ENCODE measurements at regions not wholly inside any gene's neighbourhood (a gene's known extent, or its start where the extent isn't known, plus 50 kb on each side); places are given as distances from the start of the nearest gene placed in this dataset.

DNA sequence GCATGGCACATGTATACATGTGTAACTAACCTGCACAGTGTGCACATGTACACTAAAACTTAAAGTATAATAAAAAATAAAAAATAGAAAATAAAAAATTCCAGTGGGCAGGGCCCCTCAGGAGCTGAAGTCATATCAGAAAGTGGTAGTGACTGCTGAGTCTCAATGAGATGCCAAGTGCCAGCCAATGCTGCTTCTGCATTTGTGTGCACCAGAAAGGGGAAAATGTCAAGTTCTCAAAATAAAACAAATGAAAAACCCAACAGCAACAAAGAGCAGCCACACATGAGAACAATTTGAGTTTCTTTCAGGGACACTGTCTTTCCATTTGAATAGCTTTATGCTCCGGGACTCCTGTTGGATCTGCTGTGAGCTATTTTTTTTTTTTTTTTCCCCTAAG is 117.2 kb upstream of the CCDC112 start:
- Mint-ChIP-seq H3K36me3 (ENCODE audit: low read depth) (no peaks in the 10 kb centered on the region), H3K27ac (no peak overlapping the region), H3K4me3 (no peak overlapping the region), H3K9me3 (no peaks in the 10 kb centered on the region), H3K4me1 (ENCODE audit: low read depth) (no peaks in the 10 kb centered on the region), H3K27me3 (ENCODE audit: low read depth) (peaks cover 3% of the 10 kb centered on the region)
- DNase-seq (ENCODE audit: low spot score): no peak

GRCh38 chr5:115409094-115409493 is 112.6 kb upstream of the CCDC112 start:
- Mint-ChIP-seq H3K4me3 (no peak overlapping the region), H3K4me1 (ENCODE audit: low read depth) (no peaks in the 10 kb centered on the region), H3K9me3 (no peaks in the 10 kb centered on the region), H3K27me3 (ENCODE audit: low read depth) (peaks cover 9% of the 10 kb centered on the region), H3K36me3 (ENCODE audit: low read depth) (no peaks in the 10 kb centered on the region), H3K27ac (no peak overlapping the region)
- DNase-seq (ENCODE audit: low spot score): no peak

GRCh38 chr5:115402822-115403577 is 106.5 kb upstream of the CCDC112 start:
- H3K36me3 Mint-ChIP-seq (ENCODE audit: low read depth): no peaks in the 10 kb centered on the region
- H3K4me3 Mint-ChIP-seq: no peak overlapping the region
- no peaks in the 10 kb centered on the region for H3K4me1 Mint-ChIP-seq (ENCODE audit: low read depth)
- no peak overlapping the region for H3K27ac Mint-ChIP-seq
- H3K27me3 Mint-ChIP-seq (ENCODE audit: low read depth): peaks cover 14% of the 10 kb centered on the region
- no peak for DNase-seq (ENCODE audit: low spot score)
- no peaks in the 10 kb centered on the region for H3K9me3 Mint-ChIP-seq

DNA sequence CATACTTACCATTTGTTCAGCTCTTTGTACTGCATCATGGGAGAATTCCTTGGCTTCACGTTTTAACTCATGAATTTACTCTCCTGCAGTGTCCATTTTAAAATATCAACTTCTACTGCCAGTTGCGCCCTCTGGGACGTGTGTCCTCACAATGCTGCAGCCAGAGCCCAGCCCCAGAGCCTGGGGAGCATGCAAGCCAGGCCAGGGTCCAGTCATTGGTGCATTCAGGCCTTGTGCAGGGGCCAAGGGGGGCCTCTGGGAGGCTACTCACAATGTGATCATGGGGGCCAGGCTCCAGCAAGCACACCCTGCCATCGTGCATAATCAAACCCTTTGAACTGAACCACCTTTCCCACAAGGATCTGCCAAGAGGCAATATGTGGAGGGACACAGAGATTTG is 105.6 kb upstream of the CCDC112 start:
- peaks cover 14% of the 10 kb centered on the region for H3K27me3 Mint-ChIP-seq (ENCODE audit: low read depth)
- H3K4me1 Mint-ChIP-seq (ENCODE audit: low read depth): no peaks in the 10 kb centered on the region
- H3K9me3 Mint-ChIP-seq: no peaks in the 10 kb centered on the region
- DNase-seq (ENCODE audit: low spot score): no peak
- no peaks in the 10 kb centered on the region for H3K36me3 Mint-ChIP-seq (ENCODE audit: low read depth)
- H3K27ac Mint-ChIP-seq: no peak overlapping the region
- H3K4me3 Mint-ChIP-seq: no peak overlapping the region

GRCh38 chr5:115398719-115399118 is 102.3 kb upstream of the CCDC112 start:
- H3K4me3 Mint-ChIP-seq: no peak overlapping the region
- no peaks in the 10 kb centered on the region for H3K36me3 Mint-ChIP-seq (ENCODE audit: low read depth)
- no peaks in the 10 kb centered on the region for H3K9me3 Mint-ChIP-seq
- no peaks in the 10 kb centered on the region for H3K4me1 Mint-ChIP-seq (ENCODE audit: low read depth)
- peaks cover 8% of the 10 kb centered on the region for H3K27me3 Mint-ChIP-seq (ENCODE audit: low read depth)
- DNase-seq (ENCODE audit: low spot score): no peak
- H3K27ac Mint-ChIP-seq: no peak overlapping the region

- Mint-ChIP-seq H3K27ac (no peak overlapping the region), H3K27me3 (ENCODE audit: low read depth) (peaks cover 5% of the 10 kb centered on the region), H3K9me3 (no peaks in the 10 kb centered on the region), H3K4me3 (no peak overlapping the region), H3K4me1 (ENCODE audit: low read depth) (no peaks in the 10 kb centered on the region), H3K36me3 (ENCODE audit: low read depth) (no peaks in the 10 kb centered on the region)
- DNase-seq (ENCODE audit: low spot score): no peak
Observed at GRCh38 chr5:115396688-115397087, 100.2 kb upstream of the CCDC112 start.

- Mint-ChIP-seq H3K27me3 (ENCODE audit: low read depth) (peaks cover 4% of the 10 kb centered on the region), H3K4me1 (ENCODE audit: low read depth) (no peaks in the 10 kb centered on the region), H3K27ac (no peak overlapping the region), H3K9me3 (no peaks in the 10 kb centered on the region), H3K36me3 (ENCODE audit: low read depth) (no peaks in the 10 kb centered on the region), H3K4me3 (no peak overlapping the region)
- no peak for DNase-seq (ENCODE audit: low spot score)
Observed at GRCh38 chr5:115396081-115396480, 99.6 kb upstream of the CCDC112 start.

- Mint-ChIP-seq H3K27ac (no peak overlapping the region), H3K4me1 (ENCODE audit: low read depth) (no peaks in the 10 kb centered on the region), H3K27me3 (ENCODE audit: low read depth) (no peaks in the 10 kb centered on the region), H3K36me3 (ENCODE audit: low read depth) (no peaks in the 10 kb centered on the region), H3K9me3 (no peaks in the 10 kb centered on the region), H3K4me3 (no peak overlapping the region)
- no peak for DNase-seq (ENCODE audit: low spot score)
Observed at GRCh38 chr5:115394531-115394930, 98.1 kb upstream of the CCDC112 start.

GRCh38 chr5:115393239-115393638 is 96.8 kb upstream of the CCDC112 start:
- Mint-ChIP-seq H3K27me3 (ENCODE audit: low read depth) (no peaks in the 10 kb centered on the region), H3K4me1 (ENCODE audit: low read depth) (no peaks in the 10 kb centered on the region), H3K27ac (no peak overlapping the region), H3K9me3 (no peaks in the 10 kb centered on the region), H3K36me3 (ENCODE audit: low read depth) (no peaks in the 10 kb centered on the region), H3K4me3 (no peak overlapping the region)
- no peak for DNase-seq (ENCODE audit: low spot score)

DNA sequence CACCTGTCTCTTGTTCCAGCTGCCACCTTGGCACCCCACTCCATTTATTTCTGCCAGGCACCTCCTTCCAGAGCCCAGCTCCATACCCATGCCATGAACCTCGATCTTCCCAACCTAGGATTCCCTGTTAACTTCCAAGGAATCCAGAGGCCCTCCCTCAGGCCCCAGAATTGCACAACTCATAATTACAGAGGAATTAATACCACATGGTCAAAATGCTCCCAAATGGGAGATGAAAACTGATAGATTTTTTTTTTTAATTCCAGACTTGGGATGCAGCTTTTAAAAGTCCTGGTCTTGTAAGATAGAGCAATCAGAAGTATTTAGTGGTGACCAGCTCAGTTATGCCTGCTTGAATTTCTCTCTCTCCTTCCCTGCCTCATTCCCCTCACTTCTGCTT is 96.2 kb upstream of the CCDC112 start:
- Mint-ChIP-seq H3K27ac (no peak overlapping the region), H3K36me3 (ENCODE audit: low read depth) (no peaks in the 10 kb centered on the region), H3K9me3 (no peaks in the 10 kb centered on the region), H3K27me3 (ENCODE audit: low read depth) (no peaks in the 10 kb centered on the region), H3K4me1 (ENCODE audit: low read depth) (no peaks in the 10 kb centered on the region), H3K4me3 (no peak overlapping the region)
- no peak for DNase-seq (ENCODE audit: low spot score)

DNA sequence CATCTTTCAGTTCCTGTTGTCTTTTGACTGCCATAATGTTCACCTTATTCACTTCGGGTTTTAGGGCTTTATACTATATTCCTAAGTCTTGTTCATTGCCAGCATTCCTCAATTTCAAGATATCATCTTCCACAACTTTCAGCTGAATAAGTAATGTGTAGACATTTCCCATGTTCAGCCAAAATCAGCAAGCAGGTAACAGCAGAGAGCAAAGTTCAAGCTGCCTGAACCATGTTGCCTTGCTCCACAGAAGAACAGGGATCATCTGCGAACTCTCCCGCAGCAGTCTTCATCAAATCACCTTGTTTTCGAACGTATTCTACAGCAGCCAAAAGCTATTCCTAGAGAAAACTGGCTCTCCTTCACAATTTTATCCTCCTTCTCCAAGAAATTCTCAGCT is 95.3 kb upstream of the CCDC112 start:
- DNase-seq (ENCODE audit: low spot score): no peak
- Mint-ChIP-seq H3K27ac (no peak overlapping the region), H3K36me3 (ENCODE audit: low read depth) (no peaks in the 10 kb centered on the region), H3K4me3 (no peak overlapping the region), H3K4me1 (ENCODE audit: low read depth) (no peaks in the 10 kb centered on the region), H3K9me3 (no peaks in the 10 kb centered on the region), H3K27me3 (ENCODE audit: low read depth) (no peaks in the 10 kb centered on the region)

DNA sequence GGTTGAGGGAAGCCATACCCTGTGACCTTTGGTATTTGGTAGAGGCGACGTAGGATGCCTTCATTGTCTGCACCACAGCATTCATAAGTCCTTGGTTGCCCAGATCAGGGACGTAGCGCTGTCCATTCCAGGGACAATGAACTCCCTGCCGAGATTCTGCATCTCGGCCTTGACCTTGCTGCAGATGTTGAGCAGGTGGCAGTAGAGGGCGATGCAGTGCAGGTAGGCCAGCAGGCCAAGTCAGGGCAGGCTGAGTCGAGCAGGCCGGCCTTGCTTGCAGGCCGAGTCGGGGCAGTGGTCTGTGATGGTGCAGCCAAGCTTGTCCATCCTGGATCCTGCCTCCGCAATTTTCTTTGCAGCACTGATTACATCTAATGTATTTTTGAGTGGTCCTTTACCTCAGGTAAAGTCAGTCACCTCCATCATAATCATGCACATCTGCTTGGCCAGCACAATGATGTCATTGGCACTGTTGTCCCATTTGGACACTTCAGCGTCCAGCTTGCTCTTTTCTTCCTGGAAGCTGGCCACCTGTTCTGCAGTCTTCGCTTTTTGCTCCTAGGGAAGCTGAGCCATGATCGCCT is 93.4 kb upstream of the CCDC112 start:
- Mint-ChIP-seq H3K27me3 (ENCODE audit: low read depth) (no peaks in the 10 kb centered on the region), H3K27ac (no peak overlapping the region), H3K36me3 (ENCODE audit: low read depth) (no peaks in the 10 kb centered on the region), H3K9me3 (no peaks in the 10 kb centered on the region), H3K4me3 (no peak overlapping the region), H3K4me1 (ENCODE audit: low read depth) (no peaks in the 10 kb centered on the region)
- no peak for DNase-seq (ENCODE audit: low spot score)

DNA sequence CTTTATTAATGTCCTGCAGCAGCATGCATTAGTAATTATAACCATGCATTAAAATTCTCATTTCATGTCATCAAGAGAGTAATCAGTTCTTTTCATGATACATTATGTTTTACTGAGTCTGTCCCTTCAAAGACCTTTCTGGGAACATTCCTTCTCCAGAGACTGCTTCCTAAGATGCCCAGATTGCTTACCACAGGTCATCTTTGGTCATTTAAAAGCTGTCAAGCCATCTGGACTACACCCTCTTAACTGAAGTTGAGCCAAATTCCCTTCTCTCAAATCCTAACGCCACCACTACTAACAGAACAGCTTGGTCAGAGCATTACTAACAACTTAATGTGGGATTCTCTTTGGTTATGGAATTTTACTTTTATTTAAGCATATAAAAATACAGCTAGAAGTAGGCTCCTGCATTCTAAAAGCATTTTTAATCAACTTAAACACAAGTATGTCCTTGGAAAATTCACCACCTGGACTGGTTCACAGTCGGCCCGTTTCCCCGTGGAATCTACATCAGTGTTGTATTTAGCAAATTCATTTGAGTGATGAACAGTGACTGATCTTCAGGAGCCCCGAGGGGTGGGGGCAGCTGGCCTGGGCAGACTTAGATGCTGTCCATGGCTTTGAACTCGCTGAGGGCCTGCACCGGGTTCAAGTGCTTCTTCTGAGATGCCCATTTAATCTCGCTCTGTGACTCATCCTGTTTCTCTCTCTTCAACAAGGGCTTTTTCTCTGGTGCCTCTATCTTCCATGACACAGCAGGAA is 92.8 kb upstream of the CCDC112 start:
- no peaks in the 10 kb centered on the region for H3K9me3 Mint-ChIP-seq
- H3K27me3 Mint-ChIP-seq (ENCODE audit: low read depth): no peaks in the 10 kb centered on the region
- no peak overlapping the region for H3K27ac Mint-ChIP-seq
- DNase-seq (ENCODE audit: low spot score): no peak
- H3K4me1 Mint-ChIP-seq (ENCODE audit: low read depth): no peaks in the 10 kb centered on the region
- no peak overlapping the region for H3K4me3 Mint-ChIP-seq
- H3K36me3 Mint-ChIP-seq (ENCODE audit: low read depth): no peaks in the 10 kb centered on the region

- H3K9me3 Mint-ChIP-seq: no peaks in the 10 kb centered on the region
- H3K27ac Mint-ChIP-seq: no peak overlapping the region
- DNase-seq (ENCODE audit: low spot score): no peak
- H3K36me3 Mint-ChIP-seq (ENCODE audit: low read depth): no peaks in the 10 kb centered on the region
- H3K4me3 Mint-ChIP-seq: no peak overlapping the region
- H3K4me1 Mint-ChIP-seq (ENCODE audit: low read depth): no peaks in the 10 kb centered on the region
- H3K27me3 Mint-ChIP-seq (ENCODE audit: low read depth): no peaks in the 10 kb centered on the region
Observed at GRCh38 chr5:115388240-115388639, 91.8 kb upstream of the CCDC112 start.
